ENCODE measurements at regions not wholly inside any gene's neighbourhood (a gene's known extent, or its start where the extent isn't known, plus 50 kb on each side); places are given as distances from the start of the nearest gene placed in this dataset.

DNA sequence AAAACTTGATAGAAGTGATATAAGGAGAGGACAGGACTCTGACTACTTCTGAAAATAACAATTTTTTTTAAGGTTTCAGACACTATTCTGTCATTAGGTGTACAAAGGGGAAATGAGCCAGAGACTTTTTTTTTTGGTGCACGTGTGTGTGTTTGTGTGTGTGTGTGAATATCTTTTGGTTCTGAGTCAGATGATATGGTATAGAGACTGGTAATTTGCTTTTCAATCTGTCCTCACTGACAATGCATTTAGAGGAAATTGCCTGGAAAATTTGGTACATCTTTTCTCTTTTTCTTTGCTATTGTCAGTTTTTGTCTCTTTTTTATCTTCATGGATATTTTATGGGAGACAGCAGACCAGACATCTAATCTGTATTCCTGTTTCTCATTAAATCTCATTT lies 59.3 kb downstream of the DDIT4L start:
- Histone ChIP-seq H3K4me3 (replicated peaks; ENCODE audit: low read depth, low read length) (no peak overlapping the region), H3K27me3 (replicated peaks; ENCODE audit: control insufficient read depth, insufficient read depth, low read length) (no peaks in the 10 kb centered on the region), H3K36me3 (ENCODE audit: control insufficient read depth, insufficient read depth, low read length) (no peaks in the 10 kb centered on the region)
- no peak for DNase-seq (ENCODE audit: extremely low read depth, insufficient read length)
- no peak for TF ChIP-seq CTCF (IDR thresholded peaks at IDR 0.05; ENCODE audit: insufficient read depth, low read length, poor library complexity, severe bottlenecking)

DNA sequence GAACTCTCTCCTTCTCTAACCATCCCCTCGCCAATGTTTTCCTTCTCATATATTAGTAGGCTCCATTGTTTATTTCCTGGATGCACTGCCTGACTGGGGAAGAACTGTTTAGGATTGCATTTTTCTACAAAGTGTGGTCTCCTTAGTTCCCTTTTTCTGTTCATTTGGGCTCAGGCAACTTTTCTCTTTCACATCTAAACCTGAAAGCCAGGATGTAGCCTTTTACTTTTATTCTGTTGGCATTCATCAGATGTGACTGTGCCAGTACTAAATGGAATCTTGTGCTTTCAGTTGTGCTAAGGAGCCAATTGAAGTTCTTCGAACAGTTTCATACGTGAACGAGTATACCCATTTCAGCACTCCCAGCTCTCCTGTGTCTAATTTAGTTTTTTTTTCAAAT lies 59.8 kb downstream of the DDIT4L start:
- Histone ChIP-seq H3K4me3 (replicated peaks; ENCODE audit: low read depth, low read length) (no peak overlapping the region), H3K36me3 (ENCODE audit: control insufficient read depth, insufficient read depth, low read length) (no peaks in the 10 kb centered on the region), H3K27me3 (replicated peaks; ENCODE audit: control insufficient read depth, insufficient read depth, low read length) (no peaks in the 10 kb centered on the region)
- no peak for TF ChIP-seq CTCF (IDR thresholded peaks at IDR 0.05; ENCODE audit: insufficient read depth, low read length, poor library complexity, severe bottlenecking)
- no peak for DNase-seq (ENCODE audit: extremely low read depth, insufficient read length)

DNA sequence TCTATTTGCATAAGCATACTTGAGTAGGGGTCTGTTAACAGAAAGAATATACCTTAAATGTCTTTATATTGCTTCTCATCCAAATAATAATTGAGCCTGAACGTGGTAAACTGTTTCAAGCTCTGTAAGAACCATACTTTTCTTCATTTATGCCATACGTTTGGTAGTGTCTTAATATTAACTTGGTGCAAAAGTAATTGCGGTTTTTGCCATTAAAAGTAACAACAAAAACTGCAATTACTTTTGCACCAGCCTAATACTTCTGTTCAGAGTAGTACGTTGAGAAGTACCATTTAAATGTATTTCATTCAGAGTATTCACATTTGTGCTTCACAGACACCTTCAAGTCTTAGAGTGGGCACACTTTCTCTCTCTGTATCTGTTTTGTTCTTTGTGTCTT lies 60.5 kb downstream of the DDIT4L start:
- no peak for TF ChIP-seq CTCF (IDR thresholded peaks at IDR 0.05; ENCODE audit: insufficient read depth, low read length, poor library complexity, severe bottlenecking)
- no peak for DNase-seq (ENCODE audit: extremely low read depth, insufficient read length)
- Histone ChIP-seq H3K4me3 (replicated peaks; ENCODE audit: low read depth, low read length) (no peak overlapping the region), H3K27me3 (replicated peaks; ENCODE audit: control insufficient read depth, insufficient read depth, low read length) (no peaks in the 10 kb centered on the region), H3K36me3 (ENCODE audit: control insufficient read depth, insufficient read depth, low read length) (no peaks in the 10 kb centered on the region)

DNA sequence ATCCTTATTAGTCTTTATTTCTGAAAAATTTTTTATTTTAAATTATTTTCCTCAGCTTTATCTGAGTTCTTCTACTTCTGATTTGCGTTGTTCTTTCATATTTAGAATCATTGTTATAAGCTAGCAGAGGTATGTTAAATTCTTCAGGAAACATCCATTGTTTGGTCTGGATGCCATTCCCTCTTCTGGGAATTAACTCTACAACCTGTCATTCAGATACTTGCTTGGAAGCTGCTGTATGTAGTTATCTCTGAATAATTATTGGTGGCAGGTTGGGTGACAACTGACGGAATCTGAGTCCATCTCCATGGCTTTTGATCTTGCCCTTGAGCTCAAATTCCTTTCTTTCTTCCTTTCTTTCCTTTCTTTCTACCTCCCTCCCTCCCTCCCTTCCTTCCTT lies 61.9 kb downstream of the DDIT4L start:
- H3K36me3 ChIP-seq (ENCODE audit: control insufficient read depth, insufficient read depth, low read length) = no peaks in the 10 kb centered on the region
- no peaks in the 10 kb centered on the region for H3K27me3 ChIP-seq (replicated peaks; ENCODE audit: control insufficient read depth, insufficient read depth, low read length)
- DNase-seq (ENCODE audit: extremely low read depth, insufficient read length) = no peak
- H3K4me3 ChIP-seq (replicated peaks; ENCODE audit: low read depth, low read length) = no peak overlapping the region
- no peak for TF ChIP-seq CTCF (IDR thresholded peaks at IDR 0.05; ENCODE audit: insufficient read depth, low read length, poor library complexity, severe bottlenecking)

GRCh38 chr4:100124715-100125114 lies 65.6 kb downstream of the DDIT4L start:
- Histone ChIP-seq H3K36me3 (ENCODE audit: control insufficient read depth, insufficient read depth, low read length) (no peaks in the 10 kb centered on the region), H3K27me3 (replicated peaks; ENCODE audit: control insufficient read depth, insufficient read depth, low read length) (no peaks in the 10 kb centered on the region), H3K4me3 (replicated peaks; ENCODE audit: low read depth, low read length) (no peak overlapping the region)
- no peak for TF ChIP-seq CTCF (IDR thresholded peaks at IDR 0.05; ENCODE audit: insufficient read depth, low read length, poor library complexity, severe bottlenecking)
- no peak for DNase-seq (ENCODE audit: extremely low read depth, insufficient read length)

DNA sequence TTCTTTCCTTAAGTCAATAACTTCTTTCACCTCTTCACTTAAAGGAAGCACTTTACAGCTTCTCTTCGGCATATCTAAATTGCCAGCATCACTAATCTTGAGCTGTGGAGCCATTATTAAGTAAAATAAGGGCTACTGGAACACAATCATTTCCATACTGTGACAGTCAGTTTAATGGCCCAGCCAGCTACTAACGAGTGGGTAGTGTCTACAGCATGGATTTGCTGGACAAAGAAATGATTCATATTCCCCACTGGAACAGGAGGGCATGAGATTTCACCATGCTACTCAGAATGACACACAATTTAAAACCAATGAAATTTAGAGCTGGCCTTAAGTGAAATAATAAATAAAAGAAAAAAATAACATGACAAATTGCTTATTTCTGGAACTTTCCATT lies 72.1 kb downstream of the DDIT4L start:
- Histone ChIP-seq H3K36me3 (ENCODE audit: control insufficient read depth, insufficient read depth, low read length) (no peaks in the 10 kb centered on the region), H3K27me3 (replicated peaks; ENCODE audit: control insufficient read depth, insufficient read depth, low read length) (no peaks in the 10 kb centered on the region), H3K4me3 (replicated peaks; ENCODE audit: low read depth, low read length) (no peak overlapping the region)
- DNase-seq (ENCODE audit: extremely low read depth, insufficient read length) = no peak
- TF ChIP-seq CTCF (IDR thresholded peaks at IDR 0.05; ENCODE audit: insufficient read depth, low read length, poor library complexity, severe bottlenecking) = no peak
